GM18498 (cell line): ENCODE measurements at regions not wholly inside any gene's neighbourhood (a gene's known extent, or its start where the extent isn't known, plus 50 kb on each side); places are given as distances from the start of the nearest gene placed in this dataset.
"Not testable (repeated sequence)": the region's sequence is repeated elsewhere in the genome, so short reads cannot be mapped to it uniquely, and the experiment has no call there.

Experiments used
- ATAC-seq: cut with Tn5 transposase; IDR thresholded peaks from one replicate; pipeline ENCODE4 v1.9.1; 2021; ENCODE audit warnings: mild to moderate bottlenecking, moderate library complexity; ENCODE audit not compliant: unreplicated experiment

GRCh38 chr1:238406098-238406860, 515.6 kb upstream of the ZP4 start:
- no peak for ATAC-seq

- no peak for ATAC-seq
Observed at GRCh38 chr1:238404921-238405320, 514.2 kb upstream of the ZP4 start.

- ATAC-seq, result no peak
Observed at GRCh38 chr1:238404481-238404880, 513.8 kb upstream of the ZP4 start.

GRCh38 chr1:238401144-238401543, 510.4 kb upstream of the ZP4 start:
- no peak for ATAC-seq

GRCh38 chr1:238399558-238399957, 508.8 kb upstream of the ZP4 start:
- ATAC-seq, result no peak

GRCh38 chr1:238396140-238396539, 505.4 kb upstream of the ZP4 start:
- no peak for ATAC-seq

- ATAC-seq, result no peak
Observed at GRCh38 chr1:238384381-238384780, 493.7 kb upstream of the ZP4 start.

- ATAC-seq, result no peak
Observed at GRCh38 chr1:238380167-238380566, 489.4 kb upstream of the ZP4 start.

- not testable (repeated sequence) for ATAC-seq
Observed at GRCh38 chr1:238379446-238379845, 488.7 kb upstream of the ZP4 start.

- no peak for ATAC-seq
Observed at GRCh38 chr1:238377280-238377919, 486.7 kb upstream of the ZP4 start.

- no peak for ATAC-seq
Observed at GRCh38 chr1:238370599-238370998, 479.9 kb upstream of the ZP4 start.

- no peak for ATAC-seq
Observed at GRCh38 chr1:238364214-238364892, 473.6 kb upstream of the ZP4 start.

- no peak for ATAC-seq
Observed at GRCh38 chr1:238360474-238360873, 469.8 kb upstream of the ZP4 start.

GRCh38 chr1:238350471-238350870, 459.7 kb upstream of the ZP4 start:
- ATAC-seq, result no peak

- ATAC-seq, result no peak
Observed at GRCh38 chr1:238346340-238346739, 455.6 kb upstream of the ZP4 start.

- ATAC-seq, result no peak
Observed at GRCh38 chr1:238345837-238346236, 455.1 kb upstream of the ZP4 start.

- no peak for ATAC-seq
Observed at GRCh38 chr1:238343852-238344251, 453.1 kb upstream of the ZP4 start.

- no peak for ATAC-seq
Observed at GRCh38 chr1:238341395-238341794, 450.7 kb upstream of the ZP4 start.

- ATAC-seq, result no peak
Observed at GRCh38 chr1:238340989-238341388, 450.3 kb upstream of the ZP4 start.

GRCh38 chr1:238336531-238336930, 445.8 kb upstream of the ZP4 start:
- ATAC-seq, result no peak

- ATAC-seq, result no peak
Observed at GRCh38 chr1:238334170-238334569, 443.4 kb upstream of the ZP4 start.

GRCh38 chr1:238331557-238331956, 440.8 kb upstream of the ZP4 start:
- ATAC-seq, result no peak
